Hepatocyte (in vitro differentiated cells): ENCODE measurements at regions not wholly inside any gene's neighbourhood (a gene's known extent, or its start where the extent isn't known, plus 50 kb on each side); places are given as distances from the start of the nearest gene placed in this dataset.

Experiments
- CTCF ChIP-seq: fragments of 200-600 bp; sonication (generic); IDR thresholded peaks from 2 replicates; pipeline ENCODE4 v1.5.1; 2016; ENCODE audit warnings: antibody characterized with exemption, mild to moderate bottlenecking; ENCODE audit not compliant: poor library complexity
- EZH2 ChIP-seq: fragments of 200-600 bp; sonication (generic); IDR thresholded peaks from 2 replicates; pipeline ENCODE4 v1.6.1; 2016; ENCODE audit warnings: antibody characterized with exemption, mild to moderate bottlenecking, borderline replicate concordance

GRCh38 chr22:22976033-22976922 is 88.7 kb downstream of the IGLL5 start:
- TF ChIP-seq EZH2 (no peak), CTCF (no peak)
